ENCODE measurements at regions not wholly inside any gene's neighbourhood (a gene's known extent, or its start where the extent isn't known, plus 50 kb on each side); places are given as distances from the start of the nearest gene placed in this dataset.

GRCh38 chr5:96159043-96159442 lies 197.4 kb upstream of the ELL2 start:
- TF ChIP-seq CTCF (IDR thresholded peaks at IDR 0.05) = no peak
- no peak for TF ChIP-seq POLR2A (IDR thresholded peaks at IDR 0.05)

All from tibial nerve (tissue), 3 donors.